ENCODE measurements at regions not wholly inside any gene's neighbourhood (a gene's known extent, or its start where the extent isn't known, plus 50 kb on each side); places are given as distances from the start of the nearest gene placed in this dataset.

DNA sequence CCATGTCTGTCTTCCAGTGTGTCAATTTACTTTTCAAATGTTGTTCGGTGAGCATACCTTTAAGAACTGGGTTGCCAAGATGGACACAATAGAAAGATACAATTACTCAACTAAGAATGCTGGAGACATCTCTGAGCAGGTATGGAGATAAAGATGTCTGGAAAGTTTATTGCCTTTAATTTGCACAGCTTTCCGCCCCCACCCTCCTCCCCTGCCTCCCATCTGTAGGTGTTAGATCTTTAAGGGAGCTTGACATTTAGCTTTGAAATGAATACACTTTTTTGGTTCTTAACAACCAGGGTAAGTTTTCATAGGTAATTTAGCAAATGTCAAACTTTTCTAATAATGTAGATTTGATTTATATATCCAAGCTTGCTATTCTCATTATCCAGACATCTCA, 104.4 kb downstream of the BTBD3 start:
- DNase-seq (ENCODE audit: low read depth in 2 of 2): no peak

DNA sequence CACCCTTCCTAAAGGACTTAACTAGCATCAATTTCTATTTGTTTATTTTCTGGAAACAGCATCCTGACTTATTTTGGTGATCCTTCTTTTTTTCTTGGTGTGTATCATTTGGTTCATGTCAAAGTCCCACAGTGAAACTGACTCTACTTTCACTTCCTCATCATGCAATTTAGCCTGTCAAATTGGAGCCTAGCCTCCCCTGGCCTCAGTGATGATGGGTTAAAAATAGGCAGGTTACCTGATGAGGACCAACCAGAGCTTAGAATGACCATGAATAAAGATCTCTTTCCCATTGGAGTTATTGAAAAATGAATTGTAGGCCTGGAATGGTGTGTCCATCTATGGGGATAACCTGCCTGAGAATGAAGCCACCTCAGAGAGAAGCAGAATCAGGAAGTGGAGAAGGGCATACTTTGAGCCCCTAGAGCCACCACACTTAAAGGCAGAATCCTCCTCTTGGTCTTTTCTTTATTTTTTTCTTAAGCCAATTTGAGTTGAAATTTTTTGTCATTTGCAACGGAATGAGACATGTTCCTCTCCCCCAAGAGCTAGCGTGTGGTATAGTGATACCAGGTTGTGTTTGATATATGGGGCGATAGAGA, 105.6 kb downstream of the BTBD3 start:
- DNase-seq (ENCODE audit: low read depth in 2 of 2): no peak

DNA sequence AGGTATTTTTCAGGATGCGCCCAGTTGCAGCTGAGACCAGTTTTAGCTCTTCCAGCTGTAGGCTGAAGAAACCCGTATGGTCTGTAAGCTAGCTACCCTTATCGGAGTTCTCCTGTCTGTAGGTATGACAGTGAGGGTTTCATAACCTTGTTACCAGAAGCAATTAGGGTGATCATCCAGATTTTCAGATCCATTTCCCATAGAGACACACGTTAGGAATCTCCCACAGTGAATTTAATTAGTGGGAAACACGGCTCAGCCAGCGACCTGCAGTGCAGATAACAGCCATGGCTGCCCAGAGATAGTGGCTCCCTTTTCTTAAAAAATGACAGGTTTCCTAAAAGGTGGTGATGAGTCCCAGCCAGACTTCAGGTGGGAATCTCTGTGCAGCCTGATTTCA, 111.1 kb downstream of the BTBD3 start:
- DNase-seq (ENCODE audit: low read depth in 2 of 2): no peak

DNA sequence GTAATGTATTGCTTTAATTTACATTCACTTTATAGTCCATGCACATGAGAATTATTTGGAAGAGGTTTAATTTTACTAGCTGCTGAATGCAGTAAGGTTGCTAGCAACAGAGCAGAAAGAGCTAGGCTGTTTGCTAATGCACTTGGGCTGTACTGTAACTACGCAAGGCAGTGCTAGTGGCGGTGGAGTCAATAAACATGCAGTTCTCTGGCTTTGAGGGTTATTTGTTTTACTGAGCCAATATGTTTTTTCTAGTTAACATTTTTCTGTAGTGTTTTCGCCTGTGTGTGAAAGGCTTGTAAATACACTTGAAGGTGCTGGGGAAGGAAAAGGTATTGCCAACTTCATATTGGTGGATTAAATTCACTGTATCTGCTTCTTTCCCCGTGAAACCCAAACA, 112.8 kb downstream of the BTBD3 start:
- DNase-seq (ENCODE audit: low read depth in 2 of 2): no peak

DNA sequence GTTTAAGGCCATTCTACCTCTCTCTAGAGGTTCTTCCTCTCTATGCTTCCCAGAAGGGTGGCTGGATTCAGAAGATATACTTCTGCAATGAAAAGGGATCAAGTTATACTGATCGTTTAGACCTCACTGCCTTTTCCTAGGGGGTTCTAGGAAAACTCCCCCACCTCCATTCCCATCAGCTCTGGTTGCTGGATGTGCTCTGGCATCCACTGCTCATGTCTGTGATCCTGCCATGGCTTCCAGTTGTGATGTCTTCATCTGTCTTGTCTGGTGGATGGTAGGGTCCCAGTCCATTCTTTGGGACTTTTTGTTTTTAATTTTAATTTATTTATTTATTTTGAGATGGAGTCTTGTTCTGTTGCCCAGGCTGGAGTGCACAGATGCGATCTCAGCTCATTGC, 118.4 kb downstream of the BTBD3 start:
- no peak for DNase-seq (ENCODE audit: low read depth in 2 of 2)

DNA sequence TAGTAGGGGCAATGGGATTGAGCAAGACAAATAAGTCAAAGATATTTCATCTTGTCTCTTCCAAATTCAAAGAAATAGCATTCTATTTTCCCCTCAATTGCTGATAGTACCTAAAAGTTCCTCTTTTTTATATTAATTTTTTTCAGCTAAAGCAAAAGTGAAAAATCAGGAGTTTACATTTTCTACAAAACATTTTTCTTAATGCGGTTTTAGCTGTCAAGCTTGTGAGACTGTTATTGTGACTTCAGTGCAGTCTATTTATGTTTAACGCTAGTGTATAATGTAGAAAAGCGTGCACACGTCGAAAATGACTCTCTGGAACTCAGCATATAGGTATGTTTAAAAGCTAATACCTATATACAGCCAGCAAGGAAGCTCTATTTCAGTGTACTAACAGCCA, 119.8 kb downstream of the BTBD3 start:
- DNase-seq (ENCODE audit: low read depth in 2 of 2): no peak

DNA sequence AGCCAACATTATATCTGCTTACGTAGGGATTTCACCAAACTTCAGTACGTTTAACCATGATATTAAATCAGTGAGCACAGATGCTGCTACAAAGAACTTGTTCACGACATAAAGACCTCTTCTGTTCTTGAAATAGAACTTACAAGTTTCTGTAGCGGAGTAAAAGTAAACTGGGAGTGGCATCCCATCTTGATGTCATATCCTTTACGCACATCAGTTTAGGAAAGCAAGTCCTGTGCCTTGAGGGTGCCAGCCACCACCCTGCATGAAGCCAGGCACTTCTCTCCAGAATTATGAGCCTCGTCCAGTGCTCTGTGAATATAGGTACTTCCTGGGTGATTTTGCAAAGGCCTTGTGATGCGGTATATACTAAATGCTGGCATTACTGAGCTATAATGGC, 122.6 kb downstream of the BTBD3 start:
- no peak for DNase-seq (ENCODE audit: low read depth in 2 of 2)

DNA sequence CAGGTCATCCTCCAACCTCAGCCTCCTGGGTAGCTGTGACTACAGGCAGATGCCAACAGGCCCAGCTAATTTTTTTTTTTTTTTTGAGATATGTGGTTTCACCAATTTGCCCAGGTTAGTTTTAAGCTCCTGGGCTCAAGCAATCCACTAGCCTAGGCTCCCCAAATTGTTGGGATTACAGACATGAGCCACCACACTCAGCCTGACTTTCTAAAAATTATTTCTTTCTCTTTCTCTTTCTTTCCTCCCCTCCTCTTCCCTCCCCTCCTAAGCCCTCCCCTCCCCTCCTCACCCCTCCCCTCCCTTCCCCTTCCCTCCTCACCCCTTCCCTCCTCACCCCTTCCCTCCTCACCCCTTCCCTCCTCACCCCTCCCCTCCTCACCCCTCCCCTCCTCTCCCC, 127.3 kb downstream of the BTBD3 start:
- no peak for DNase-seq (ENCODE audit: low read depth in 2 of 2)

DNA sequence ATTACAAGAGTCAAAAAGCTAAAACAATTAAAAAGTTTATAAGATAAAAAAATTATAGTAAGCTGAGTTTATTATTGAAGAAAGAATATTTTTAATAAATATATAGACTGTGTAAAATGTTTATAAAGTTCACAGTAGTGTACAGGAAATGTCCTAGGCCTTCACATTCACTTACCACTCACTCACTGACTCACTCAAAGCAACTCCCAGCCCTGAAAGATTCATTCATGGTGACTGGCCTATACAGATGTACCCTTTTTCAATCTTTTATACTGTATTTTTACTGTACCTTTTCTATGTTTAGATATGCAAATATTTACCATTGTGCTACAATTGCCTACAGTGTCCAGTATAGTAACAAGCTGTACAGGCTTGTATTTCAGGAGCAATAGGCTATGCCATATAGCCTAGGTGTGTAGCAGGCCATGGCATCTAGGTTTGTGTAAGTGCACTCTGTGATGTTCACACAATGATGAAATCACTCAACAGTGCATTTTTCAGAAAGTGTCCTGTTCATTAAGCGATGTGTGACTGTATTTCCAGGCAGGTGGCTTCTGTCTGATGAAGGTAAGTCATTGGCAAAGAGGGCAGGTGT, 130.2 kb downstream of the BTBD3 start:
- DNase-seq (ENCODE audit: low read depth in 2 of 2): no peak

DNA sequence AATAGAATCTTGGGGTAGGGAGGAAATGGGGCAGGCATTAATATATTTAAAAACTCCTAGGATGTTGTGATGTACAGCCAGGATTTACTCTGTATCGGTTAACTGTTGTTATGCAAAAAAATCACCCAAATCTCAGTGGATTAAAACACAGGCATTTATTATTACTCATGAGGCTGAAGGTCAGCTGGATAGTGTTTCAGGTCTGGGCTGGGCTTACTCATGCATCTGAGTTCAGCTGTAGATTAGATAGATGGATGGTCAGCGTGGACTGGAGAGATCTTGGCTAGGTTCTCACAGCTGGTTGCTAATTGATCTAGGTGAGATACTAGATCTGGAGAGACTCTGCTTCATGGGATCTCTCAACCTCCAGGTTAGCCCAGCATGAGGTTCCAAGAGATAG, 131.4 kb downstream of the BTBD3 start:
- no peak for DNase-seq (ENCODE audit: low read depth in 2 of 2)

DNA sequence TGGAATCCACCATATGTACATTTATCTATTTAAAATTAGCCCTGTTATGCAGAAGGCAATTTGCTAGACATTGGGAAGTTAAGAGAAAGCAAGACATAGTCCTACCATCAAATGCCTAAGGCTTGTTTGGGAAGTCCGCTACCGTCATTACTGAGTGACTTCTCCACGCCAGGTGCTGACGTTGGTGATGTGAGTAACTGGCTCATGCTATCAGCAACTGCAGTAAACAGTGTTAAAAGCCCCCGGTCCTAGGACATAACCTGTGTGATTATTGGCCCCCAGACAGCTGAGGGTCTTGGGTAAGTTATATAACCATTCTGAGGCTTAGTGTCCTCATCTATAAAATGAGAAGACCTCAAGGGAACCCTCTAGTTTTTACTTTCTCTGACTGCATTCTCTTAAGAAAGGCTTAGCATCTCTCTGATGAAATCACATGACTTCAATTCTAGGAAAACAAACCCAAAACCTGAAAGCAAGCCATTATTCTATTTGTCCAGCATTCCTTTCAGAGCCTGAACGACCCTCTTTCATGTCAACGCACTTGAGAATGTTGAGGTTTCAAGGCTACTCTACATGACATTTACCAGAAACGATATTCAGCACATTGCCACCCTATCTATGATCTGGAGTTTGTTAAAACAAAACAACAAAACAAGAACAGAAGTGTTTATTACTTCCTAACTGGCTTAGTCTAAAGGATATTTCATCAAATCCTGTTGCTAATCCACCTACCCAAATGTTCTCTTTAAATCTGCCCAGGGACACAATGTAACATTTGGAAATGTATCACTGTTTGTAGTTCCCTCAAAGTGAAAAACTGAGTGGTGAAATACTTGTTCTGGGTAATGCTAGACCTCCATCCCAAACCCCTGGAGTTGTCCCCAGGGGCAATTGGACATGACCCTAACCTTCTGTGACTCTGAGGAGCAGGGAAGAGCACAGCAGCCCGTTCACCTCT, 133.8 kb downstream of the BTBD3 start:
- DNase-seq (ENCODE audit: low read depth in 2 of 2): no peak

DNA sequence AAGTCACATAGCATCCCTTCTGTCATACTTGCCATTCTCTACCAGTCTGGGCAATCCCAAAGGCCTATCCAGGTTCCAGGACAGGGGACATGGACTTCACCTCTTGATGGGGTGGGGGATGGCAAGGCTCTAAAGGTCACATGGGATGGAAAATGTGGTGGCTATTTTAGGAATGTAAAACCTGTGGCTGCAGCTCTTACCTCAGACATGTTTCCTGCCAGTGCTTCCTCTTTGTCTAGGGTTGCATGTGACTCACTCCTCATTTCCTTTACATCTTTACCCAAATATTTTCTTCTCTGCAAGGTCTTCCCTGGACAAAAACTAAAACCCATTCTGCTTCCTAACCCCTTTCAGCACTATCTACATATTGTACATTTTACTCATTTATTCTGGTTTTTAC, 135.7 kb downstream of the BTBD3 start:
- DNase-seq (ENCODE audit: low read depth in 2 of 2): no peak

DNA sequence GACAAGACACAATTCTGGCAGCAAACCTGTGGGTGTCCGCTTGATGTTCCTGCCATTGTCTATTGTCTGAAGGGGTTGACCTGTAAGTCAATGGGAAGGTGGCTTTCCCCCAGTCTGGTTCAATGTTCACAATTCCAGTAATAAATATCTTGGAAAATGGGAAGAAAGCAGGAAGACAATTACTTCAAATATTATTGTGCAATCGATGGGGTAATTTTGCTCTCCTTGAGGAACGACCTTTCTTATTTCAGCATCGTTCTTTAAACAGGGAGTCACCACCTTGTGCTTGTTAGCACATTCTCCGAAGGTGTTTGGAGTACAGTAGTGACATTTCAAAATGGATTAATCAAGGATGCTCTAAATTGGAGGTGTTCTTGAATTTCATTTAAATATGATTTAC, 136.9 kb downstream of the BTBD3 start:
- no peak for DNase-seq (ENCODE audit: low read depth in 2 of 2)

DNA sequence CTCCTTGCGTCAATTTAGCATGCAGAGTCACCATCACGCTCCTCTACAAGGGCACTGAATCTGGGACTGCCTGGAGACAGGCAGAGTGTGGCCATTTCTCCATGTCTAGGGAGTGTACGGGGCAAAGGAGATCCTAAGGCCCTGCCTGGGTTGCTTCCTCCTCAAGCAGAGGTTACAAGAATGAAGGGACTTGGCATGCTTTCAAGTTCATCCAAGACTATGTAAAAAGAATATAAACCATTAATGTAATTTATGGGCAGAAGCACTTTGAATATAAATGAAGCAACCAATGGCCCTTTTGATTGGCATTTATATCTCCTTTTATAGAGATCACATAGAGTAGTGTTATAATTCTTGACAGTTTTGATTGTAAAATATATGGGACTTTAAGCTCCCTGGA, 137.5 kb downstream of the BTBD3 start:
- no peak for DNase-seq (ENCODE audit: low read depth in 2 of 2)

DNA sequence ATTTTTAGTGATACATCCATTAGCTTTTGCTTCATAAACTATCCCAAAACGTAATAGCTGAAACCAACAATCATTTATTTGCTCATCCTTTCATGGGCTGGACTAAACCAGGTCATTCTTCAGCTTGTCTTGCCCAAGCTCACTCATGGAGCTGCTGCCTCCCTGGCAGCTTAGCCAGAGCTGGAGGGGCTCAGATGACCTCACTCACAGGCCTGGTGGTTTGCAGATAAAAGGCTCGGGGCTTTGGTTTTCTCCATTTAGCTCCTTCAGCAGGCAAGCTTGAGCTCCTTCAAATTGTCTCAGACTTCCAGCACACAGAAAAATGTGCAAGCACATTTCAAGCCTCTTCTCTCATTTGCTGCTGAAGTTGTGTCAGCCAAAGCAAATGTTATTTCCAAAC, 139.1 kb downstream of the BTBD3 start:
- no peak for DNase-seq (ENCODE audit: low read depth in 2 of 2)

DNA sequence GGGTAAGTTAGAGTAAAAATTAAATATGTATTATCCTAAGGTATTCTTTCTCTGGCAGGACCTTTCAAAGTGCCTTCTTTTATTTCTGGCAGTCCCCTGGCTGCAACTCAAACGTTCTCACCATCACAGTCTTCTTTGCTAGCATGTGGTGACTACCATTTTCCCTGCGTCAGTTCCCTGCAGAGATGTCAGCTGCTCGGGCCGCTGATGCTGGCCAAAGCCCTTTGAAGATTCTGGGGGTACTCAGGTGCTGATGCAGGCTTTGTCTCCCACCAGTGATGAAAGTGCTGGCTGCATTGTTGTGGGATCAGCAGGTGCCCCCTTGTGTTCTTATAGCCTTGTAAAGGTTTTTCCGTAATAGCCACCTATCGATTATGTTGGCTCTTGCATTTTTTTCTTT, 140.1 kb downstream of the BTBD3 start:
- DNase-seq (ENCODE audit: low read depth in 2 of 2): no peak

DNA sequence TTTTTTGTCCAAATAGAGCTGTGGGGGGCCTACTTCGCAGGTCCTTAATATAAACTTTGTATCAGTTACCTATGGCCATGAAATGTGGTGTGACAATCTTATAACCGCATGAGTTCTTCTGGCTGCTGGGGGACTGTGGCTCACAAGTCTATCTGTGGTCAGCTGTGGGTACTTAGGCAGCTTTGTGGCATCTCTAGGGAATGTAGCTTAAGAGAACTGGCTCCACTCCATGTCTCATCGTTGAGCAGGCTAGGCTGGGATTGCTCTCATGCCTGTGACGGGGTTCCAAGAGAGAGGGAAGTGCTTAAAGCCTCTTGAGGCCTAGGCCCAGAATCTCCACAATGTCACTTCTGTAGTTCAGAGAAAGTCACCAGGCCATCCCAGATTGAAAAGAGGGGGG, 140.5 kb downstream of the BTBD3 start:
- no peak for DNase-seq (ENCODE audit: low read depth in 2 of 2)

DNA sequence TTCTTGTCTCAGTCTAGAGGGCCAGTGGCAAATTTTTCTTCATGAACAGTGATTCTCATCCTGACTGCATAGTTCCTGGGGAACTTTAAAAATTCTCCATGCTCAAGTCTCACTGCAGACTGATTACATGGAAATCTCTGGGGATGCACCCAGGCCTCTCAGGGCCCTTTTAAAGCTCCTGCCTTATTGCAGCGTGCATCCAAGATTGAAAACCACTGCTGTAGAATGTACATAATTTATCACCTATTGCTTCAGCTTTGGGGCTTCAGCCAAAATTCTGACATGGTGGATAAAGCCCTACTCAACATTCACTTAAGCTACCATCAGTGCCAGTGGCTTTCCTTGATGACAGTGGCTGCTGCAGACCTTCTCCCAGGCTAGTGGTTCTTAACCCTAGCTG, 143.8 kb downstream of the BTBD3 start:
- DNase-seq (ENCODE audit: low read depth in 2 of 2): no peak

DNA sequence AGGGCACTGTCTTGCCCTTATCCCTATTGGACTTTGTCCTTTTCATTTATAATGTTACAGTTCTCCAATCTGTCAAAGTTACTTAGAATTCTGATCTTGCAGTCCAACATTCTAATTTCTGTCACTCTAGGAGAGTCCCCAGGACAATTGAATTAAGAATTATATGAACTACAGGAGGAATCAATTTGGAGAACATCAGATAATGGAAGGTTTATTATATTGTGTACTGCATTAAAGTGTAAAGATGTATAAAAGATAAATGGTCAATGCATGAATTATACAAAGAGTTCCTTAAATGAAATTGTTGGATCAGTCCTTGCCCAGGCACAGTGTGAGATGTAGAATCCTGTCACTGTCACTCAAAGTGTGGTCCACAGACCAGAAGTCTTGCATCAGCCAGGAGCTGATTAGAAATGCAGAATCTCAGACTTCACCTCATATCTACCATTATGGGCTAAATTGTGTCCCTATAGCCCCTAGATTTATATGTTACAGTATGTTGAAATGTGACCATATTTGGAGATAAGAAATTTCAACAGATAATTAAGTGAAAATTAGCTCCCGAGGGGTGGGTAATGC, 145.5 kb downstream of the BTBD3 start:
- DNase-seq (ENCODE audit: low read depth in 2 of 2): no peak

DNA sequence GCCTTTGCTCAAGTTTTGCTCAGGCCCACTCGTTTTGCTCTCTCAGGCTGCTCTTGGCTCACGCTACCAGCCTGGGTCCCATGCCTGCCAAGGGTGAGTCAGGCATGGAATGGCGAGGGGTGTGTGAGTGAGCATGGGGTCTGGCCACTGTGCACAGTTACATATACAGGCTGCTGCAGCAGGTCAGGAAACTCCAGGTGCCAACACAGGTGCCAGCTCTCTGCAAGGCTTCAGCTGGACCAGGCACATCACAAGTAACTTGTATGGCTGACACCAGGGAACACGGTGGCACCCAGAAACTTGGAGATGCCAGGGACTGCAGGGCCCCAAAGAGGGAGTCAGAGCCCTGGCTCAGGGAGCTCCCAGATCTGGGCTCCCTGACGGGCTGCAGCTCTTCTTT, 146.8 kb downstream of the BTBD3 start:
- no peak for DNase-seq (ENCODE audit: low read depth in 2 of 2)

DNA sequence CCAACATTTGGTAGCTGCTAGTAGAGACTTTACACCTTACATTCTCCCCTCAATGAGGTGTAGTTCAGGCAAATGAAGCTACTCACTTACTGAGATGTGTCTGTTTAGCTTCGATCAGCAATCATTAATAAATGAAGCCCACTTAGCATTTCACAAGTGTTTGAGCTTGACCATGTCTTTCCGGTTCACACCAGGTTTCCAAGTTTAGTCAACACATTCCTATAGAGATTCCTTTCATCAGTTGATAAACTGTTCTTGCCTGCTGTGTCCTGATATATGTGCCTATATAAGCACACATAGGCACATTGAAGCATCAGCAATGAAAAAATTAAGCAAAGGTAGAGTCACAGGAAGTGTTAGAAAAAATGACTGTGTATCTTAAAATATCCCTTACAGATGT, 150.0 kb downstream of the BTBD3 start:
- DNase-seq (ENCODE audit: low read depth in 2 of 2): no peak

DNA sequence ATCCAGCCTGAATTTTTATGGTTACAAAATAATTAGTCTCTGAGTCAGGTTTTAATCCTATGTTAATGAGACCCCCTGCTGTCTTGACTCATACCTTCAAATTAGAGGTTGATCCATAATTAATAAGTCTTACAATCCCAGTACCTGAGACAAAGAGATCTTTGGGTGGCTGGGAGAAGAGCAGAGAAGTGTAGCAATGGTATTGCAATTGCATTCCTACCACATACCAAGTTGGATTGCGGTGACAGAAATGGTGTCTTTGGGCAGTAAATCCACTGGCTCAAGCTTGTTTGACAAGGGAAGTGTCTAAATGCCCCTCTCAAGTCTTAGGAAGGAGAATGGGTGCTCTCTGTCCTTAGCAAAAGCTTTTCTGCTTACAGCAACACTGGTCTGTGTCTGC, 150.4 kb downstream of the BTBD3 start:
- DNase-seq (ENCODE audit: low read depth in 2 of 2): no peak

DNA sequence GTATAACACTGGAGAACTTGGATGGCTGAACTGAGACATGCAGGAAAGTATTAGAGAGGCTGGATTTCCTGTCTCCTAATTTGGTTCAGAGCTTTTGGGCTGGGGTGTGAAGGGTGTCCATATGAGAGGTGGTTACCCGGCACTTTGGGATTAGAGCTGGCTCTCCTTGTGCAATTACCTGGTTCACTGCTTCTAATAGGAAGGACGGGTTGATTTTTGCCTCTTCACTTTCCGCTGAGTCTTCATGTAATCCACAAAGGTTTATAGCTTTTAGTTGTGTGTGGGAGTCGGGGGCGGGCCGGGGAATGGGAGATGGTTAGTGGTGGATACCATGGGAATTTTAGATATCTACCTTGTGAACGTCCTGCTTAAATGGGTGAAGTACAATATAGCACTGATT, 151.5 kb downstream of the BTBD3 start:
- DNase-seq (ENCODE audit: low read depth in 2 of 2): no peak

Measured in stimulated activated CD4-positive, alpha-beta T cell treated with anti-CD3 and anti-CD28 coated beads, Interleukin-12 subunit alpha, Interleukin-12 subunit beta, amount 100 ng/mL, for 24 hours (primary cell).